HG03460 (cell line): ENCODE measurements at regions not wholly inside any gene's neighbourhood (a gene's known extent, or its start where the extent isn't known, plus 50 kb on each side); places are given as distances from the start of the nearest gene placed in this dataset.

Experiments
- ATAC-seq: cut with Tn5 transposase; IDR thresholded peaks from one replicate; pipeline ENCODE4 v1.9.1; 2021; ENCODE audit not compliant: unreplicated experiment

- no peak for ATAC-seq
These were observed 122.1 kb upstream of the ADAMTS16 start for GRCh38 chr5:5017827-5018577.

DNA sequence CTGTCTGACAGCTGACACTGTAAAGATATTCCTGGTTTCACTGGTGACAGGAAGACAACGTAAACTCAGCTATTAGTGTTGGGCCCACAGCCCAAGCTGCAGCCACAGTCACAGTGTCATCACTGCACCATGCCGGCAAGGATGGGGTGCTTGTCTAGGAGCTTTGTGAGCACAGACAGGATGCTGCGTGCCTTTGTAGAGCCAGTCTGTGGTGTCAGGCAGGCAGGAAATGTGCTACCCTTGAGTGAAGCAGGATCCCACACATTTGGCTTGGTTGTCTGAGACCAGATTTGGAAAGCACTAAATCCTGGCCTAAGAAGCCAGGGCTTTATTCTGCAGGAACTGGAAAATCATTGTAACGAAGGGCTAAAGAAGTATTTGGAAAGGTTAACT lies 121.6 kb upstream of the ADAMTS16 start:
- no peak for ATAC-seq

GRCh38 chr5:5021436-5021835 lies 118.7 kb upstream of the ADAMTS16 start:
- no peak for ATAC-seq

DNA sequence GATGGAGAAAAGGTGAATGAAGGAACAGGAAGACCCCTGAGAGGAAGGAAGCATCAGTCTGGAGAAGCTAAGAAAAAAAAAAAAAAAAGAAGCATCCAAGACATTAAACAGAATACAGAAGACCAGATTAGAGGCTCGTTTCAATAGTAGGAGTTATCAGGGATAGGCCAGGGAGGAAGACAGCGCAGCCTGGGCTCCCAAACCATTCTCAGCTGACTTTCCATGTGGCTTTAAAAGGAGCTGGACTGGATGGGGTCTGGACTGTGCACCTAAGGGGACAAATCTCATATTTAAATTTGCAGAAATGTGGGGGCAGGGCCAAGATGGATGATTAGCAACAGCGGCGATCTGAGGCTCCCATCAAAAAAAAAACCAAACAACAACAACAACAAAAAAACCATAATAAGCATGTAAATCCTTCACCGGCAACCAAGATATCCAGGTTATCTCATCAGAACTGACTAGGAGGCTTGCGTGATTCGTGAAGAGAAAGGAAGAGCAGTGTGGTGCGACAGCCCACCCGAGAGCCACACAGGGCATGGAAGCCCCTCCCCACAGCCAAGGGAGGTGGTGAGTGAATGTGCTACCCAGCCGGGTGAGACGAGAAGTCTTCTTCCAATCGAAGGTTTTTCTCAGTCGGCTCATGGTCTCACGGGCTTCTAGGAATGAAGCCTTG lies 114.9 kb upstream of the ADAMTS16 start:
- no peak for ATAC-seq

GRCh38 chr5:5025774-5026408 lies 114.2 kb upstream of the ADAMTS16 start:
- ATAC-seq, result no peak

DNA sequence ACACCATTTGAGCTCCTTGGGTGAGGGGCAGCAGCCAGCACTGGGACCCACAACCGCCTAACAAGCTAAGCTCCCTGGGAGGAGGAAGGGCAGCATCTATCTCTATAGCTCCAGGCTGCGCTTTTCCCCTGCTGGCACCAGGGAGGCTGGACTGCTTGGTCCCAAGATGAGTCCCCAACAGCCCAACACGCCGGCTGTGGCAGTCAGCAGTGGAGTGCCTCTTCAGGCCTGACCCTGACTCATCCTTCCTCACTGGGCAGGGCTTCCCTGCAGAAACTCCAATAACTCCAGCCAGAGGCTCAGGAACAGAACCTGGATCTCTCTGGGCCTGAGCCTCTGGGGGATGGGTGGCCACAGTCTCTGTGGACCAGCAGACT lies 113.7 kb upstream of the ADAMTS16 start:
- ATAC-seq, result no peak

GRCh38 chr5:5031665-5032064 lies 108.5 kb upstream of the ADAMTS16 start:
- ATAC-seq, result no peak

GRCh38 chr5:5037674-5038073 lies 102.5 kb upstream of the ADAMTS16 start:
- no peak for ATAC-seq

DNA sequence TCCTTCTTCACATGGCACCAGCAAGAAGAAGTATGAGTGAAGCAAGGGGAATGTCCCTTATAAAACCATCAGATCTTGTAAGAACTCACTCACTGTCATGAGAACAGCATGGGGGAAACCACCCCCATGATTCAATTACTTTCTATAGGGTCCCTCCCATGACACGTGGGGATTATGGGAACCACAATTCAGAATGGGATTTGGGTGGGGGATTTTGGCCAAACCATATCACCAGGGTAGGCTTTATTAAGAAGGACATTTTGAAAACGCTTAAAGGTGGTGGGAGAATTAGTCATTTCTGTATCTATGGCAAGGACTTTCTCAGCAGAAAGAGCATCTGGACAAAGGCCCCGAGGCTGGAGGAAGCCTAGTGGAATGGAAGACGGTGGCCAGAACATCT lies 100.2 kb upstream of the ADAMTS16 start:
- ATAC-seq, result no peak

- no peak for ATAC-seq
These were observed 99.4 kb upstream of the ADAMTS16 start for GRCh38 chr5:5040712-5041111.

DNA sequence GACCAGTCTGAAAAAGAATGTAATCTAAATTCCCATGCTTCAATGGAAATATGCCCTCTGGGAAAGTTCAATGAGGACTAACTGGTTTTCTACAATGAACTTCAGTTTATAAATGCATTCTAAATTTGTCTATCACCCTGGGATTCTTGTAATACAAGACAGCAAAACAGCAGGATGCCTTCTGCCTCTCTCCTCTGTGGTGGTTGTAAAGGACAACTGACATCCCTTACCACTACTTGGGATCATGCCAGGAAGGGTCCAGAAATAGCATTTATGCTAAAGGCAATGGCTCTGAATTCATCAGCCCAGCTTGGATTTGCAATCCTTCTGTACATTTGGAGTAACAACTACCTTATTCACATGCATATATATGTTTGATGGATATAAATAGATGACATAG lies 97.3 kb upstream of the ADAMTS16 start:
- ATAC-seq, result no peak

DNA sequence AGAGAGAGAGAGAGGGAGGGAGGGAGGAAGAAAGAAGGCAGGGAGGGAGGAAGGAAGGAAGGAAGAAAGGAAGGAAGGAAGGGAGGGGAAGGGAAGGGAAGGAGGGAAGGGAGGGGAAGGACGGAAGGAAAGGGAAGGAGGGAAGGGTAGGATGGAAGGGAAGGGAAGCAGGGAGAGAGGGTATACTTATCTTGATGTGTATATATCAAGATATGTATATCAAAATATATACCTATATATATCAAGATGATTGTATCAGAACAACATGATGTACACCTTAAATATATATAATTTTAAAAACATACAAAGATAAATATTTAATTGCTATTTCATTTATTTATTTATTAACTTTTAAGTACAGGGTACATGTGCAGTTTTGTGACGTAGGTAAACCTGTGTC lies 96.8 kb upstream of the ADAMTS16 start:
- ATAC-seq, result no peak

- ATAC-seq, result no peak
These were observed 95.8 kb upstream of the ADAMTS16 start for GRCh38 chr5:5044247-5044840.

GRCh38 chr5:5046680-5047502 lies 93.2 kb upstream of the ADAMTS16 start:
- peak; percentile 93 for ATAC-seq

- no peak for ATAC-seq
These were observed 89.3 kb upstream of the ADAMTS16 start for GRCh38 chr5:5050801-5051200.

DNA sequence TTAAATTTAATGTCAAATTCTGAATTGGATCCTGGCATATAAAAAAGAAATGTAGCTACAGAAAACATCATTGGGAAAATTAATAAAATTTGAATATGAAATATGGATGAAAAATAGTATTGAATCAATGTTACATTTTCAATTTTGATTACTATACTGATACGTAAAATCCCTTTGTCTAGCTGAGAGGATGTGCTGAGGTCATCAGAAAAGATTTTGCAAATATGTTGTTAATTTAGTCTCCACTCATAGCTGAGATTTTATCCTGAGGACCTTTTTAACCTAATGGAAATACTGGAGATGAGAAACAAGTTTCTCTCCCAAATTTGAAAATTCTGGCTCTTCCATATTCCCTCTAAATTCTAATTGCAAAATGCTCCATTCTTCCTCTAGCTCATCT lies 84.4 kb upstream of the ADAMTS16 start:
- no peak for ATAC-seq

- ATAC-seq, result no peak
These were observed 78.3 kb upstream of the ADAMTS16 start for GRCh38 chr5:5061836-5062235.

DNA sequence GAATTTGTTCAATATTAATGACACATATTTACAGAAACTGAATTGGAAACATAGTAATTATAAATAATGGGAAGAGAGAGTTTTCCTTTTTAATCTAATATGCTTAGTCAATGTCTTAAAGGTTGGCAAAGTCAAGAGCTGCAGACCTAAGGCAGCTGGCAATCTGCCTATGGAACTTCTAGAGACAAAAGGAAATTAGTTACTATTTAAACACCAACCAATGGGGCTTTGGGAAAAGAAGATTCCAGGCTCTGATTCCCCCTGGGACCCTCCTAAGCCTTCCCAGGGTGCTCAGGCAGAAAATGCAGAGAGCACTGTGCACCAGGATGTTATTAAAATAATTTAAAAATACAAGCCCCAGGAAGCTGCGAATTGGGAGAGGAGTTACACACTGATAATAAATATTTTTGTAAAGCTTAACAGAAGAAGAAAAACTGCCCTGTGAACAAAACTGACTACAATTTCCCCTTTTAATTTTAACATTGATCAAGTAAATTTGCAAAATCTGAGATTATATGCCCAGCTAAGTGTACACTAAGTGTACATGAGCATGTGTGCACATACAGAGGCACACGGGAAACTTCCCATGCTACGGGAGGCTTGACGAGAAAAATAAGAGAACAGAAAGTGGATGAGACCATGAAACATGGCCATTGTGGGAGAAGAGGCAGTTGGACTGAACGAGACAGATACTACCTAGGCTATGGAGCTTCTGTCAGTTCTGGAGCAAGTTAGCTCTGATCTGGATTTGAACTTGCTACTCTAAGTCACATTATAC lies 77.4 kb upstream of the ADAMTS16 start:
- no peak for ATAC-seq

GRCh38 chr5:5063533-5063953 lies 76.6 kb upstream of the ADAMTS16 start:
- peak; percentile 63 for ATAC-seq

- no peak for ATAC-seq
These were observed 74.7 kb upstream of the ADAMTS16 start for GRCh38 chr5:5065472-5065871.
